ENCODE measurements at regions not wholly inside any gene's neighbourhood (a gene's known extent, or its start where the extent isn't known, plus 50 kb on each side); places are given as distances from the start of the nearest gene placed in this dataset.
A peak's percentile ranks its signal among the peaks of the same experiment; 100 is the strongest.

DNA sequence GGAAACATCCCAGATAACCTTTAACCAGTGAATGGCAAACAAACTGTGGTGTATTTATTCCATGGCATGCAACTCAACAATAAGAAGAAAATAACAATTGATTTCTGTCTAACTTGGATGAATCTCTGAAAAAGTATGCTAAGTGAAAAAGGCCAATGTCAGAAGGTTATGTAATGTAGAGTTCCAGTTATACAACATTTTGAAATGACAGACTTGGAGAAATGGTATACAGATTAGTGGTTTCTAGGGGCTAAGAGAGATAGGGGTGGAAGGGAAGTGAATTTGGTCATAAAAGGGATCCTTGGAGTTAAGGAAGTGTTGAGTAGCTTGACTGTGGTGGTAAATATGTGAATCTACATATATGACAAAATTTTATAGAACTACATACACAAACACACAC, 269.4 kb upstream of the SUCLG2 start:
- no peak for DNase-seq (ENCODE audit: extremely low read depth, low read depth)
- TF ChIP-seq CTCF (IDR thresholded peaks at IDR 0.05; ENCODE audit: low read depth, low read length, missing control alignments) = no peak
- H3K4me3 ChIP-seq (replicated peaks; ENCODE audit: low read depth, low read length) = no peak overlapping the region

- TF ChIP-seq CTCF (IDR thresholded peaks at IDR 0.05; ENCODE audit: low read depth, low read length, missing control alignments) = no peak
- DNase-seq (ENCODE audit: extremely low read depth, low read depth) = no peak
- H3K4me3 ChIP-seq (replicated peaks; ENCODE audit: low read depth, low read length) = no peak overlapping the region
Observed at GRCh38 chr3:67920969-67921368, 266.6 kb upstream of the SUCLG2 start.

- TF ChIP-seq CTCF (IDR thresholded peaks at IDR 0.05; ENCODE audit: low read depth, low read length, missing control alignments) = no peak
- no peak overlapping the region for H3K4me3 ChIP-seq (replicated peaks; ENCODE audit: low read depth, low read length)
- no peak for DNase-seq (ENCODE audit: extremely low read depth, low read depth)
Observed at GRCh38 chr3:67920311-67920710, 265.9 kb upstream of the SUCLG2 start.

- no peak overlapping the region for H3K4me3 ChIP-seq (replicated peaks; ENCODE audit: low read depth, low read length)
- DNase-seq (ENCODE audit: extremely low read depth, low read depth) = no peak
- TF ChIP-seq CTCF (IDR thresholded peaks at IDR 0.05; ENCODE audit: low read depth, low read length, missing control alignments) = no peak
Observed at GRCh38 chr3:67916353-67916752, 261.9 kb upstream of the SUCLG2 start.

DNA sequence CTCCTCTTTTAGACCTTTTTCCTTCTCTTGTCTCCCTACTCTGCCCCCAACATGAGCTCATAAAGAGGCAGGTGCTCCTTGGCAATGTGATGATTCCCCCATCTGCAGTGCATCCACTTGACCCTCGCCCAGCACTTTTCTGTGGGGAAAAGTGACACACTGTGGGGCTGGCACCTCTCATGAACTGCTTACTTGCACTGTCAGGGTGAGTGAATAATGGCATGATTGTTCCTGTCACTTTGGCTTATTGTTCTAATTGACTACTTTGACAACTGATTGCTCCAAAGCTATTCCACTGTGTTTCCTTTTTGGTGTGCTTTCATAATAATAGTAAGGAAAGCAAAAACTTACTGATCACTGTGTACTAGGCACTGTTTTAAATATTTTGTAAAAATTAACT, 253.3 kb upstream of the SUCLG2 start:
- TF ChIP-seq CTCF (IDR thresholded peaks at IDR 0.05; ENCODE audit: low read depth, low read length, missing control alignments) = no peak
- H3K4me3 ChIP-seq (replicated peaks; ENCODE audit: low read depth, low read length) = no peak overlapping the region
- no peak for DNase-seq (ENCODE audit: extremely low read depth, low read depth)

- no peak for DNase-seq (ENCODE audit: extremely low read depth, low read depth)
- H3K4me3 ChIP-seq (replicated peaks; ENCODE audit: low read depth, low read length) = no peak overlapping the region
- TF ChIP-seq CTCF (IDR thresholded peaks at IDR 0.05; ENCODE audit: low read depth, low read length, missing control alignments) = no peak
Observed at GRCh38 chr3:67906261-67906660, 251.8 kb upstream of the SUCLG2 start.

GRCh38 chr3:67901681-67902080, 247.3 kb upstream of the SUCLG2 start:
- no peak overlapping the region for H3K4me3 ChIP-seq (replicated peaks; ENCODE audit: low read depth, low read length)
- DNase-seq (ENCODE audit: extremely low read depth, low read depth) = no peak
- peak; percentile 4 for TF ChIP-seq CTCF (IDR thresholded peaks at IDR 0.05; ENCODE audit: low read depth, low read length, missing control alignments)

All from HFF-Myc (cell line).